Psoas muscle (tissue), 7 donors: ENCODE measurements at regions not wholly inside any gene's neighbourhood (a gene's known extent, or its start where the extent isn't known, plus 50 kb on each side); places are given as distances from the start of the nearest gene placed in this dataset.

ENCODE experiments used
- ATAC-seq, 4 donors: fragments of 200-7000 bp; cut with Tn5 transposase; one replicate each; pipeline ENCODE4 v1.9.1; 2020; ENCODE audit warnings: moderate library complexity in 3 of 4, mild to moderate bottlenecking in 2 of 4
- DNase-seq, 2 donors: peaks; one replicate each; pipeline ENCODE4 v3.0.0-alpha.2; 2020
- H3K27ac ChIP-seq: fragments of 200-600 bp; one replicate; pipeline ENCODE4 v1.8.0; 2022
- H3K27me3 ChIP-seq, 3 donors: fragments of 200-600 bp in 1 of 3; one replicate each; pipeline versions ENCODE4 v1.6.1 to v1.8.0; 2013 to 2022; ENCODE audit warnings: low read length in 2 of 3, mild to moderate bottlenecking in 2 of 3, moderate library complexity in 1 of 3; ENCODE audit not compliant: insufficient read depth in 3 of 3
- H3K36me3 ChIP-seq, 2 donors: fragments of 200-600 bp in 1 of 2; one replicate each; pipeline versions ENCODE4 v1.6.1 to v1.8.0; 2013 to 2022; ENCODE audit warnings: low read depth in 1 of 2, mild to moderate bottlenecking in 1 of 2, moderate library complexity in 1 of 2; ENCODE audit not compliant: insufficient read depth in 1 of 2
- H3K4me1 ChIP-seq: fragments of 200-600 bp; one replicate; pipeline ENCODE4 v1.8.0; 2022
- H3K4me3 ChIP-seq: fragments of 200-600 bp; one replicate; pipeline ENCODE4 v1.8.0; 2022; ENCODE audit warnings: mild to moderate bottlenecking
- H3K9me3 ChIP-seq: fragments of 200-600 bp; one replicate; pipeline ENCODE4 v1.8.0; 2022
- CTCF ChIP-seq: fragments of 200-600 bp; IDR thresholded peaks from one replicate; pipeline ENCODE4 v1.8.0; 2022; ENCODE audit warnings: antibody characterized with exemption
- WGBS, 3 donors: extraction: QIAGEN DNeasy Blood & Tissue Kit; methylation state at CpG; one replicate each; pipeline versions ENCODE4 v1.1.6 to v1.1.7; 2013; 5-methylcytosine and 5-hydroxymethylcytosine counted together
- intact Hi-C, 2 donors: fragments of 100-400 bp; cut with DNase I; formaldehyde crosslinking; loops; one replicate each; pipeline versions ENCODE4 v1.11.0 to v1.14.2; 2022
- donor health status: healthy with polysubstance abuse.
- donor health status: DM: no; HTN: no; CAD: no; lungs with moderate emphysema.
- donor health status: Bipolar disorder and iron deficiency.
- donor health status: healthy.
- donor health status: DM: yes; HTN: yes; CAD: no.
- donor health status: DM: no; HTN: no; CAD: no.
- donor health status: DM: yes; HTN: yes; CAD: no.

- TF ChIP-seq CTCF, result no peak
- intact Hi-C loops, result no loop called here
- Histone ChIP-seq H3K4me3 (no peak overlapping the region), H3K4me1 (no peaks in the 10 kb centered on the region), H3K27ac (no peak overlapping the region), H3K27me3 (peaks cover 0 to 58% (median 8%) of the 10 kb centered on the region in 3 donors), H3K36me3 (no peaks in the 10 kb centered on the region), H3K9me3 (no peaks in the 10 kb centered on the region)
- DNase-seq, result peak in 1 of 2 donors; percentile 39
- no peak for ATAC-seq
- 78 to 84% (median 81%) methylated on average over 12 of the region's 12 CpGs for WGBS, 3 donors
Observed at GRCh38 chr7:1342090-1342640, 109.5 kb downstream of the UNCX start.

GRCh38 chr7:1343551-1343950 lies 110.9 kb downstream of the UNCX start:
- Histone ChIP-seq H3K4me3 (no peak overlapping the region), H3K27me3 (peaks cover 0 to 58% (median 10%) of the 10 kb centered on the region in 3 donors), H3K36me3 (no peaks in the 10 kb centered on the region), H3K4me1 (no peaks in the 10 kb centered on the region), H3K9me3 (no peaks in the 10 kb centered on the region), H3K27ac (no peak overlapping the region)
- TF ChIP-seq CTCF, result no peak
- 41 to 42% (median 41%) methylated on average over 10 of the region's 10 CpGs for WGBS, 3 donors
- no peak for ATAC-seq
- intact Hi-C loops, result no loop called here
- DNase-seq, result peak in 1 of 2 donors; percentile 23

- 73 to 82% (median 78%) methylated on average over 12 of the region's 12 CpGs for WGBS, 3 donors
- H3K9me3 ChIP-seq, result no peaks in the 10 kb centered on the region
- H3K36me3 ChIP-seq, result no peaks in the 10 kb centered on the region
- ATAC-seq (no peak), DNase-seq (peak in 1 of 2 donors; percentile 42)
- no peak for TF ChIP-seq CTCF
- peaks cover 0 to 58% (median 6%) of the 10 kb centered on the region in 3 donors for H3K27me3 ChIP-seq
- H3K4me1 ChIP-seq, result no peaks in the 10 kb centered on the region
- H3K27ac ChIP-seq, result no peak overlapping the region
- intact Hi-C loops, result no loop called here
- H3K4me3 ChIP-seq, result no peak overlapping the region
Observed at GRCh38 chr7:1344421-1344820, 111.7 kb downstream of the UNCX start.

- Histone ChIP-seq H3K27ac (no peak overlapping the region), H3K27me3 (peaks cover 0 to 52% (median 6%) of the 10 kb centered on the region in 3 donors), H3K9me3 (no peaks in the 10 kb centered on the region), H3K36me3 (no peaks in the 10 kb centered on the region), H3K4me3 (no peak overlapping the region), H3K4me1 (no peaks in the 10 kb centered on the region)
- TF ChIP-seq CTCF, result no peak
- peak in 1 of 2 donors; percentile 37 for DNase-seq
- WGBS, 3 donors, result 82 to 84% (median 83%) methylated on average over 25 of the region's 25 CpGs
- intact Hi-C loops, result no loop called here
- no peak for ATAC-seq
Observed at GRCh38 chr7:1344981-1345701, 112.5 kb downstream of the UNCX start.
